ENCODE measurements at regions not wholly inside any gene's neighbourhood (a gene's known extent, or its start where the extent isn't known, plus 50 kb on each side); places are given as distances from the start of the nearest gene placed in this dataset.
"Not testable (repeated sequence)": the region's sequence is repeated elsewhere in the genome, so short reads cannot be mapped to it uniquely, and the experiment has no call there.

DNA sequence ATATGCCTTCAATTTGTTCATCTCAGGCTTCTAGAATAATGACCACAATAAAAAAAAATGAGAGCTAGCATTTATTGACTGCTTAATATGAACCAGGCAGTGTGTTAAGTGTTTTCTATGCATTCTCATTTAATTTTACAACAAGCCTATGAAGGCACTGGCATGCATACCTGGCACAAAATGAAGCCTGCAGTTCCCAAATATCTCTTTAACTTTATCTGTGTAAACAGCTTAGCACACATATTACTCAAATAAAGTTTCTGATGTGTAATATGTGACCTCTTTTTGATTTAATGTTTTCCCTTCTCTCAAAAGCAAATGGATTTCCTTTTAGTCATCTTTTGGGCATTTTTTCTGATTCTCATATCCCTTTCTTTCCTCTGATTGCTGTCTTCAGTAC, 671.8 kb downstream of the PCDH7 start:
- no peak for DNase-seq

DNA sequence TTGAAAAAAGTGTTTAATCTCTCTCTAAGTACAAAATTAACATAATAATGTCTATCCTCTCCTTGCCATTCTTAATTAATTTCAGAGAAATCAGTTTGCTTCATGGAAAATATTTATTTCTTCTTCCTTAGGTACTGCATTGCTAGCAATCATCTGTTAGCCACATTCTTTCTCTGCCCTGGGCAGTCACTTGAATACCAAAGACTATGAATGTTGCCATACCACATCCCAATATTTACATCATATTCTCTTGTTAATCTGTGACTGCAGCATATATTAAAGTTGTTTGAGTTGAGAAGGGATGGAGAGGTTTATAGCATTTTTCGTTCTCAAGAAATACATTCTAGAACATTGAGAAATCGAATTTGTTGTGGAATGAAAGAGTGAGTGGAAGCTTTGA, 672.8 kb downstream of the PCDH7 start:
- DNase-seq, result no peak

GRCh38 chr4:31408121-31408520, 688.0 kb downstream of the PCDH7 start:
- peak in 1 of 2 experiments; percentile 53 for DNase-seq

GRCh38 chr4:31411565-31411964, 691.4 kb downstream of the PCDH7 start:
- DNase-seq, result no peak

DNA sequence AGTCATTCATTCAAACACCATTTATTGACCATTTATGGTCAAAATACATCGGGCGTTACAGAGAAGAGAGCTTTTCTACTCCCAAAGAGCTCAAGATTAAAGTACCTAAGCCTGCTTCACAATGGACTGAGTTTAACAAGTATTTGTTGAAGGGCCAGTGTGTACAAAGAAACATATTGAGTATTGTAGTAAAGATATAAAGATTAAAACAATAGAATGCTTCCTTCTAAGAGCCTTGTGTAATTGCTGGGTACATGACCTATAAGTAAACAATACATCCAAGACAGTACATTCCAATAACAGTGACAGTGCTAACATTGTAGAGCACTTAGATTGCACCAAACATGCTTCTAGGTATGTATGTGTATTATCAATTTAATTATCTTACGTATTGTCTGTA, 695.5 kb downstream of the PCDH7 start:
- no peak for DNase-seq

DNA sequence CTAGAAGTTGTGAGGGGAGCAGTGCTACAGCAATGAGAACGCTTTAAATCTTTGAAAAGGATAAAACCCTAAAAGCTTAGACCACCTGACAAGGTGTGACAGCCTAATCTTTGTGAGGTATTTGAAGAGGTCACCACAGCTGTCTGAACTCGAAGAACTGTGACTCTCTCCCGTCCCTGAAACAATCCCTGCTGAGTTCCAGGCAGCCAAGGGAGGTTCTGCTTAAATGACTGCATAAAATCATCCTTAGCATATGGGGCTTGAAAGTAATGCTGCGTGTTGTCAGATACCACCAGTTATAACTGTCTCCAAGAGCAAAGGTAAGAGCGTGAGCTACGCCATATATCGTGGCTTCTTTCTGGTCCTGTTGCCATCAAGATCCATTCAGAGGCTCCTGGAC, 696.3 kb downstream of the PCDH7 start:
- no peak for DNase-seq

DNA sequence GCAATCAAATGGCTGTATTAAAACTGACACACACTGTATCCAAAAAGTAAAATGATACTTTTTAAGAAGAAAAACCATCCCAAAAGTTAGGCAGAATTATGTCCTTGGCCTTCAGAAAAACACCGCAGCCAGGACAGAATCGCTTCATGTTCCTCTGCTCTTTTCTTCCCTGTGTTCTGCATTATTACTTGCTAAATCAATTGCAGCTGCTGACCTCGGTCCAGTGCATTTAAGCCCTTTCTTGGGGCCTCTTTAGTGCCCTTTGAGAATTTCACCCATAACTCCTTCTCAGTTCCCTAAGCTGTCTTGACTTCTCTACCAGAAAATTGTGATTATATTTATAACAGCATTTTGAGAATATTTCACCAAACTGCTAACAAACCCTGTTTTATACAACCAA, 696.9 kb downstream of the PCDH7 start:
- no peak for DNase-seq

DNA sequence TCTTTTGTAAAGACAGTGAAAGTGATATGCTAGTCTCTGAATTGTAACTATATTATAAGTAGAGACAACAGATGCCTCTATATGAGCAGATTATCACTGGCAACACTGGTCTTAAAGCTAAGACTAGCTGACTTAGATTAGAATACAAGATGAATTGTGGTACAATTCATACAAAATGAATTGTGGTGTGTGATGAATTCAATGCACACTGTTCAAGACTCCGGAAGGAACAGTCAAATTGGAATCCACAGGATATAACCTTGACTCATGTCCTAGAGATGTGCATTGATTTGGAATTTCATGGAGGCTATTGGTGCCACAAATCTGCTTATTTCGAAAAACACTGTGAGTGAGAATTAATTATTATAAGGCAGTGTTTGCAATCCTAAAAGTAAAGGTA, 701.8 kb downstream of the PCDH7 start:
- DNase-seq, result no peak

DNA sequence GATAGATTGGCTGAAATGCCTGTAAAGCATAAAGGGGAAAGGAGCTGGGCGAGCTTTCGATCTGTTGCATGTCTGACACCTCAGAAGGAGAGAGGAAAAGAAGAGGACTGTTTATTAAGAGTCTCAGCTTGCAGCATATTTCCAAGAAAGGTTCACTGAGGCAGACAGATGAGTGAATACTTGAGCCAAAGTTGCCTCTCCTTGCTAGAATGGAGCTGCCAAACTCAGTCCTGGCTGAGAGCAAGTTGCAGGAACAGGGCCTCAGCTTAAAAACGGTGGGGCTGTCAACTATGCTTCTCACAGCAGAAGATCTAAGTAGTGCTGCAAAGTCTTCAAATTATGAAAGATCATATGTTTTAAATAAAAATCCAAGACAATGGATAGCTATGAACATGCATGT, 707.5 kb downstream of the PCDH7 start:
- DNase-seq, result no peak

DNA sequence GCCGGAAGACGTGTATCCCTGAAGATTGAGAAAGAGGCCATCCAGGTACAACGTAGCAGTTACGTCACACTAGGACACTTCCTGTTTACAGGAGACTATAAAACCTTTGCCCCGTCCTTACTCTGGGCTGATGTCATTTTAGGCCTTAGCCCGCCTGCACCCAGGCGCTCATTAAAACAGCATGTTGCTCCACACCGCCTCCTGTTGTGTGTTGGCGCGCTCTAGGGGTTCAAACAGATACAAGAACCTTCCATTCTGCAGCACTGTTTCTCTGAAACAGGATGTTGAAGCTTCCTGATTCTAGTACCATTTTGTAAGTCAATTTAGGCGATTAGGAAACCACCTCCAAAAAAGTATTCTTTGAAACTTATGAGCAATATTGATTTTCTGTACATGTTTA, 722.1 kb downstream of the PCDH7 start:
- no peak for DNase-seq

DNA sequence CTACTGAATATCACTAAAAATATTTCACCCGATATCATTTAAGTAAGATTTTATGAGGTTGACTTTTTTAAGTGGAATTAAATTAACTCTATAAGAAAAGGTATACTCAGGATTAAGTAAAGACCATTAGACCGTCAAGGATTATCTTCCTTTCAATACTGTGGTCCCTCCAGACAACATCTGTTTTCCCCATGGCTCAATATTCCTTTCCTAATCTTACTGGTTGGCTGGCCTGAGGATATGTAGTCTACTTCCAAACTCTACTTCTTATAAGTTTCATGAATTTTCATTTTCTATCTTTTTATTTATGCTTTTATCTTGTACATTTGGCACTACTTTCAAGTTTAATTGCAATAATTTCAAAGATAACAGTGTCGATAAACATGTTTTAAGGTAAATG, 725.4 kb downstream of the PCDH7 start:
- DNase-seq, result no peak

GRCh38 chr4:31455612-31456011, 735.4 kb downstream of the PCDH7 start:
- no peak for DNase-seq

- DNase-seq, result peak in 1 of 2 experiments; percentile 37
These were observed 738.6 kb downstream of the PCDH7 start for GRCh38 chr4:31458813-31459212.

DNA sequence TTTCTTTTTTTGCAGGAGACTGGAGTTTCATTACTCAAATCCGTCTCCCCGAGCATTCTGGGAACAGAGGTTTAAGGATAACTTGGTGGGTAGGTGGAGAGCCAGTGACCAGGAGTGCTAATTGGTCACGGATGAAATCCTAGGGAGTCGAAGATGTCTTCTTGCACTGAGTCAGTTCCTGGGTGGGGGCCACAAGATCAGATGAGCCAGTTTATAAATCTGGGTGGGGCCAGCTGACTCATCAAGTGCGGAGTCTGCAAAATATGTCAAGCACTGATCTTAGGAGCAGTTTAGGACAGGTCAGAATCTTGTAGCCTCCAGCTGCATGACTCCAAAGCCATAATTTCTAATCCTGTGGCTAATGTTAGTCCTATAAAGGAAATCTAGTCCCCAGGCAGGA, 741.3 kb downstream of the PCDH7 start:
- no peak for DNase-seq

DNA sequence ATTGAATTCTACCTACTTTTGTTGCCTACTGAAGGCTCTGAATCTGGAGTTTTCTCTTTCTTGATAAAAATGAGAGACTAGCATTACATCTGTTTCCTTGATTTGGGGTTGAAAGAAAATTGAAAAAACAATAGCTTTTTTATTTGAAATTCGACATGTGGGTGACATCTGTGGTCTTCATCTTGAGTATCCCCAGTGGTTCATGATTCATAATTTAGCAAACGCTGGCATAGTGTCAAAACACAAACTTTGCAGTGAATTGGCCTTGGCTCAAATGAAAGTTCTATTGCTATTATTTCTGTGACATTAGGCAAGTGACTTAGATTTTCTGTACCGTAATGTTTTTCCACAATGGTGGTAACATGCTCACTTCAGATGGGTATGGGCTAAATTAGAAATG, 747.6 kb downstream of the PCDH7 start:
- peak in 1 of 2 experiments; percentile 52 for DNase-seq

GRCh38 chr4:31474221-31474620, 754.1 kb downstream of the PCDH7 start:
- no peak for DNase-seq

DNA sequence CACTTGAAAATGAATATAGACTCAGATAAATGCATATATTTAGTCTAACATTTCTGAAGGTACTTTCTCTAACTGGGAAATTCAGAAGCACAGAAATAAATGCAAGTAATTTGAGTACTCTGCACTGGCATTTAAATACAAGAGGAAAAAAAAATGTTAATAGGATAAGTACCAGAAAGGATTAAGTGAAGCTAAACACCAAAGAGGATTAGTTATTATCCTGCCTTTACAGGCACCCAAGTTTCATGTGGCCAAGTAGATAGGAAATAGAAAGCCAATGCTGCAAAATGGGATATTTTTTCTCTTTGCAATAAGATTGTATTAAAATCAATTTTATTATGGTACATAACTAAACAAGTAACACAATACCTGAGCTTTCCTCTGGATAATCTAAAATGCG, 762.5 kb downstream of the PCDH7 start:
- DNase-seq, result no peak

DNA sequence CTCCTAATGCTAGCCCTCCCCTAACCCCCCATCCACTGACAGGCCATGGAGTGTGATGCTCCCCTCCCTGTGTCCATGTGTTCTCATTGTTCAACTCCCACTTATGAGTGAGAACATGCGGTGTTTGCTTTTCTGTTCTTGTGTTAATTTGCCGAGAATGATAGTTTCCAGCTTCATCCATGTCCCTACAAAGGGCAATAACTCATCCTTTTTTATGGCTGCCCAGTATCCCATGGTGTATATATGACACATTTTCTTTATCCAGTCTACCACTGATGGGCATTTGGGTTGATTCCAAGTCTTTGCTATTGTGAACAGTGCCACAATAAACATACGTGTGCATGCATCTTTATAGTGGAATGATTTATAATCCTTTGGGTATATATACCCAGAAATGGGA, 779.0 kb downstream of the PCDH7 start:
- not testable (repeated sequence) for DNase-seq

DNA sequence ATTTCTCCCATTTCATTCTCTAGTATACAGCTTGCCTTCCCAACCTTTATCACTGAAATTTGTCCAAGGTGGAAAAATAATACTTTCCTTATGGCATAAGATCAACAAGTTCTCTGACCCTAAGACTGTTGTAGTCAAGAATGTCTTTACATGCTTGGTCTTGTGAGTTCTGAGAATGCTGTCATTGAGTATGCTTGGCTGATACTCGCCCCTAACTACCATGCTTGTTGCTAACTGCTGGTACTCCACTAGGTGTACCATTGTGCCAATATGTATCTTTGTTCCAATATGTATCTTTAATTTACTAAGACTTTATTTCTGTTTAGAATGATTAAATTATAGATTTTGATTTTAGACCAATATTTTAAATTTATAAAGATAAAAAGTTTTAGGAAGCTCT, 796.4 kb downstream of the PCDH7 start:
- DNase-seq, result no peak

GRCh38 chr4:31518796-31519250, 798.7 kb downstream of the PCDH7 start:
- no peak for DNase-seq

DNA sequence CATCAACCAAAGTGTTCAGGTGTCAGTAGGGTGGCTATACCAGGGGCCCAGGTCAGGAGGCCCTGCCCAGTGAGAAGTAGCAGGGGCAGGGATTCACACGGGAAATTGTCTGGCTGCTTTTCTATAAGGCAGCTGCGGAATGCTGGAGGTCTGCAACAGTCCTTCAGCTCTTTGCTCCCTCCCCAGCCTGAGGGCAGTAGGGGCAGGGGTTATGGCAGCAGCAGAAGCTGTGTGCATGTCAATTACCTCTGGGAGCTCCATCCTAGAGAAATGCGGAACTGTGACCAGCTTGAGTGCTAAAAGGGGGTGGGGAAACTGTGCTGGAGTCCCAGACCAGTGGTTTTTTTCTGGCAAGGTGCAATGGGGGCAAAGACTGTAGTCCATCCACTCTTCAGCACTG, 810.4 kb downstream of the PCDH7 start:
- no peak for DNase-seq

- no peak for DNase-seq
These were observed 818.7 kb downstream of the PCDH7 start for GRCh38 chr4:31538877-31539276.

GRCh38 chr4:31539284-31540069, 819.3 kb downstream of the PCDH7 start:
- peak; percentile 59 to 76 for DNase-seq

DNA sequence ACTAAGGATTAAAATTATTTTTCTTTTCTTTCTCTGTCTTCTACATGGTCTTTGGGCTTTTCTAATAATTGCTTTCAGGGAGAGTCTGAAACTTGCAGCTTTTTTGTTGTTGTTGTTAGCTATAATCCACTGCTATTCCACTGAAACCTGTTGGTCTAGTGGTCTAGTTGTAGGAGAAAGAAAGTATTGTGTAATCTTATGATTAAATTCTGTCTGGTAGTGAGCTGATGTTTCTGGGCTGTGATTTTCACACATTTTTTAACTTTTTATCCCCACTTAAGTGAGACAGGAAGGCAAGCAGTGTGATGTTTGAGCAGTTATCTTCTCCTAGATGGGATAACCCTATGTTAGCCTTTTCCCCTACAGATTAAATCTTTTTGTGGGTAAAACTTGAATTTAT, 825.2 kb downstream of the PCDH7 start:
- DNase-seq, result no peak

- DNase-seq, result no peak
These were observed 825.6 kb downstream of the PCDH7 start for GRCh38 chr4:31545755-31546154.

All from NCI-H446 (cell line).